ENCODE measurements at regions not wholly inside any gene's neighbourhood (a gene's known extent, or its start where the extent isn't known, plus 50 kb on each side); places are given as distances from the start of the nearest gene placed in this dataset.

- no peak overlapping the region for H3K4me3 ChIP-seq (ENCODE audit: low read depth in 1 of 2, low read length in 2 of 2)
- no peaks in the 10 kb centered on the region for H3K36me3 ChIP-seq (ENCODE audit: insufficient read depth, low read length)
- no peak overlapping the region for H3K27ac ChIP-seq (ENCODE audit: low read depth, low read length)
- no peaks in the 10 kb centered on the region for H3K27me3 ChIP-seq (ENCODE audit: control insufficient read depth in 1 of 2, insufficient read depth in 2 of 2, low read length in 2 of 2)
- H3K9ac ChIP-seq (ENCODE audit: low read length), result no peak overlapping the region
- no peaks in the 10 kb centered on the region for H3K9me3 ChIP-seq (ENCODE audit: low read length)
- H3K4me1 ChIP-seq (ENCODE audit: insufficient read depth, low read length), result no peaks in the 10 kb centered on the region
Measured at GRCh38 chr2:221070106-221070505, 502.0 kb downstream of the EPHA4 start.

DNA sequence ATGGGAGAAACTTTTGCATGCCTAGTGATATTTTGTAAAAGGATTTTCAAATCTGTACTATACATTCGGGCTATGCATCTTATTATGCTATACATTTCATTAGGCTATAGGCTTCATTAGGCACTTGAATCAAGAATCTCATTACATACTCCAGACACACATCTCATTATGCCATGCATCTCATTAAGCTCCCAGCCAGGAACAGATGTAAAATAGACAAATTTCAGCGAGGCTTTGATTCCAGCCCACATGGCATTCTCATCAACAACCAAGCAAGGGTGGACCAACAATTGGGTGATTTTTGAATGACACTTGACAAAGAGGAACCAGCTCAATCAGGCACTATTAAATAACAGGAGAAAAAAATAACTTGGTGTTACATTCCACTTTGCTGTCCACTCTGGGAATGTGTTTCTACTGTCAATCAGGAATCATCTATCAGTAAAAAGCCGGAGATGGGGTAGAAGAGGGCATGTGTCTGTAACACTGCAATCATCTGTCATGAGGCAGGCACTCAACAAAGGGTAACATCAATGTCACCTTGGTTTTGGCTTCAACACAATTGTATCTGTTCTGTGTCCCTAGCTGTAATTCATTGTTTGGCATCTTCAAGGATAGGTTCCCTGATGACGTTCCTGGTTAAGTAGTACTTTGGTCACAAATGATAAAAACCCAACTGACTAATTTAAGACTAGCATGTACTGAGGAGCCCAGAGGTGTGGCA, 498.6 kb downstream of the EPHA4 start:
- Histone ChIP-seq H3K27ac (ENCODE audit: low read depth, low read length) (no peak overlapping the region), H3K4me1 (ENCODE audit: insufficient read depth, low read length) (no peaks in the 10 kb centered on the region), H3K27me3 (ENCODE audit: control insufficient read depth in 1 of 2, insufficient read depth in 2 of 2, low read length in 2 of 2) (no peaks in the 10 kb centered on the region), H3K4me3 (ENCODE audit: low read depth in 1 of 2, low read length in 2 of 2) (no peak overlapping the region), H3K9ac (ENCODE audit: low read length) (no peak overlapping the region), H3K9me3 (ENCODE audit: low read length) (no peaks in the 10 kb centered on the region), H3K36me3 (ENCODE audit: insufficient read depth, low read length) (no peaks in the 10 kb centered on the region)

DNA sequence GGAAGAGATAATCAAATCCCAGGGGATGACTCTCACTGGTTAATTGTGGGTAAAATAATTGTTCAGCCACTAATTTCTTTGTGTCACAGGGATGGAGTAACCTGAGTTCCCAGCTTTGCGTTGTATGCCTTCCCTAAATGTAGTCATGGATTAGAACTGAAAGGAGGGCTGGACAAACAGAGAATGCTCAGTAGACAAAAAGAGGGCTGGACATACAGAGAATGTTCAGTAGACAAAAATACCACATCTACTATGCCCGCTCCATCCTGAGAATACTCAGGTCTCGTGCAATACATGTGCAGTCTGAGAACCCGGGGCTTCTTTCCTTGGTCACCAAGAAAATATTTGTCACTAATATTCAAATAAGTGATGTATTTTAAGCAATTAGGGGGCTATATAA, 497.9 kb downstream of the EPHA4 start:
- no peaks in the 10 kb centered on the region for H3K4me1 ChIP-seq (ENCODE audit: insufficient read depth, low read length)
- no peak overlapping the region for H3K27ac ChIP-seq (ENCODE audit: low read depth, low read length)
- no peaks in the 10 kb centered on the region for H3K9me3 ChIP-seq (ENCODE audit: low read length)
- H3K4me3 ChIP-seq (ENCODE audit: low read depth in 1 of 2, low read length in 2 of 2), result no peak overlapping the region
- H3K36me3 ChIP-seq (ENCODE audit: insufficient read depth, low read length), result no peaks in the 10 kb centered on the region
- H3K27me3 ChIP-seq (ENCODE audit: control insufficient read depth in 1 of 2, insufficient read depth in 2 of 2, low read length in 2 of 2), result no peaks in the 10 kb centered on the region
- no peak overlapping the region for H3K9ac ChIP-seq (ENCODE audit: low read length)

GRCh38 chr2:221075203-221075602, 496.9 kb downstream of the EPHA4 start:
- Histone ChIP-seq H3K27ac (ENCODE audit: low read depth, low read length) (no peak overlapping the region), H3K4me3 (ENCODE audit: low read depth in 1 of 2, low read length in 2 of 2) (no peak overlapping the region), H3K36me3 (ENCODE audit: insufficient read depth, low read length) (no peaks in the 10 kb centered on the region), H3K27me3 (ENCODE audit: control insufficient read depth in 1 of 2, insufficient read depth in 2 of 2, low read length in 2 of 2) (no peaks in the 10 kb centered on the region), H3K9me3 (ENCODE audit: low read length) (no peaks in the 10 kb centered on the region), H3K9ac (ENCODE audit: low read length) (no peak overlapping the region), H3K4me1 (ENCODE audit: insufficient read depth, low read length) (no peaks in the 10 kb centered on the region)

- no peaks in the 10 kb centered on the region for H3K4me1 ChIP-seq (ENCODE audit: insufficient read depth, low read length)
- no peak overlapping the region for H3K9ac ChIP-seq (ENCODE audit: low read length)
- no peak overlapping the region for H3K27ac ChIP-seq (ENCODE audit: low read depth, low read length)
- no peak overlapping the region for H3K4me3 ChIP-seq (ENCODE audit: low read depth in 1 of 2, low read length in 2 of 2)
- H3K27me3 ChIP-seq (ENCODE audit: control insufficient read depth in 1 of 2, insufficient read depth in 2 of 2, low read length in 2 of 2), result no peaks in the 10 kb centered on the region
- H3K9me3 ChIP-seq (ENCODE audit: low read length), result no peaks in the 10 kb centered on the region
- no peaks in the 10 kb centered on the region for H3K36me3 ChIP-seq (ENCODE audit: insufficient read depth, low read length)
Measured at GRCh38 chr2:221077251-221077650, 494.9 kb downstream of the EPHA4 start.

DNA sequence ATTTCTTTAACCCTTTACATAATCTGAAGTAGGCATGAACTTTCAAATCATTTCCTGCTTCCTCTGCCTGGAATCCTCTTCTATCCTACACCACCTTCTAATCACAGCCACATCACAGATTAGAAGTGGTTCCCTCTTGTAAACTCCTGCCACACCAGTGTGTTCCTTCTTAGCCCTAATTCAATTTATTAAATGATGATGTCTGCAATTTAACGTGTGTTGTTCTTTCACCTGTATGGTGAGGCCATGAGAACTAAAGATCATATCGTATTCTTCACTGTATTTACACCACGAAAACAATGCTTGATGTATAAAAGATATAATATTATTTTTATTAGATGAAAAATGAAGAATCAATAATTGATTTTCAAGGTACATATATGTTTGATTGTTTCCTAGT, 494.3 kb downstream of the EPHA4 start:
- Histone ChIP-seq H3K36me3 (ENCODE audit: insufficient read depth, low read length) (no peaks in the 10 kb centered on the region), H3K4me1 (ENCODE audit: insufficient read depth, low read length) (no peaks in the 10 kb centered on the region), H3K4me3 (ENCODE audit: low read depth in 1 of 2, low read length in 2 of 2) (no peak overlapping the region), H3K9me3 (ENCODE audit: low read length) (no peaks in the 10 kb centered on the region), H3K9ac (ENCODE audit: low read length) (no peak overlapping the region), H3K27ac (ENCODE audit: low read depth, low read length) (no peak overlapping the region), H3K27me3 (ENCODE audit: control insufficient read depth in 1 of 2, insufficient read depth in 2 of 2, low read length in 2 of 2) (no peaks in the 10 kb centered on the region)

DNA sequence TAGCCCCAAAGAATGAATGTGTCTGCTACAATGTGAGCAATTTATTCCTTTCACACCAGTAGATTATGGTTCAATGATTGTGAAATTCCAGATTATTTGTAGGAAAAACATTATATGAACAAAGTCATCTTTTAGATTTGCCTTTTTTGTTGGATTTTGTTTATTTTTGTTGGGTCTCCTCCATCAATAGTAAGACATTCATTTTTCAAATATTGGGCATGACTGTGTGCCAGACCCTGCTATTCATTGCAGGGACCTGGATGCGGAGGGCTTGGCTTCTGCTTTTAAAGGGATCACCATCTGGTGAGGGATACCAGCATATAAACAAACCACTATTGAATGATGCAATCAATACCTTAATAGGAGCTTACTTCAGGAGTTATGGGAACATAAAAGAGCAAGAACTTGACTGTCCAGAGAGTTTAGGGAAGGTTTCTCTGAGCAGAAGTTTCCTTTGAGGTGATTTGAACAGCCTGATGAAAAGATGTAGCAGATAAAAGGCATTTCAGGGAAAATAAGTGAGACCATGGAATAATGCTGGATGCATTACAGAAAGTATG, 486.7 kb downstream of the EPHA4 start:
- Histone ChIP-seq H3K36me3 (ENCODE audit: insufficient read depth, low read length) (no peaks in the 10 kb centered on the region), H3K9ac (ENCODE audit: low read length) (no peak overlapping the region), H3K4me1 (ENCODE audit: insufficient read depth, low read length) (no peaks in the 10 kb centered on the region), H3K4me3 (ENCODE audit: low read depth in 1 of 2, low read length in 2 of 2) (no peak overlapping the region), H3K27ac (ENCODE audit: low read depth, low read length) (no peak overlapping the region), H3K9me3 (ENCODE audit: low read length) (no peaks in the 10 kb centered on the region), H3K27me3 (ENCODE audit: control insufficient read depth in 1 of 2, insufficient read depth in 2 of 2, low read length in 2 of 2) (no peaks in the 10 kb centered on the region)

GRCh38 chr2:221085936-221086335, 486.2 kb downstream of the EPHA4 start:
- H3K27me3 ChIP-seq (ENCODE audit: control insufficient read depth in 1 of 2, insufficient read depth in 2 of 2, low read length in 2 of 2), result no peaks in the 10 kb centered on the region
- no peak overlapping the region for H3K9ac ChIP-seq (ENCODE audit: low read length)
- H3K9me3 ChIP-seq (ENCODE audit: low read length), result no peaks in the 10 kb centered on the region
- no peak overlapping the region for H3K4me3 ChIP-seq (ENCODE audit: low read depth in 1 of 2, low read length in 2 of 2)
- H3K36me3 ChIP-seq (ENCODE audit: insufficient read depth, low read length), result no peaks in the 10 kb centered on the region
- H3K4me1 ChIP-seq (ENCODE audit: insufficient read depth, low read length), result no peaks in the 10 kb centered on the region
- H3K27ac ChIP-seq (ENCODE audit: low read depth, low read length), result no peak overlapping the region

GRCh38 chr2:221087779-221088178, 484.3 kb downstream of the EPHA4 start:
- no peaks in the 10 kb centered on the region for H3K27me3 ChIP-seq (ENCODE audit: control insufficient read depth in 1 of 2, insufficient read depth in 2 of 2, low read length in 2 of 2)
- no peak overlapping the region for H3K4me3 ChIP-seq (ENCODE audit: low read depth in 1 of 2, low read length in 2 of 2)
- no peaks in the 10 kb centered on the region for H3K36me3 ChIP-seq (ENCODE audit: insufficient read depth, low read length)
- no peaks in the 10 kb centered on the region for H3K4me1 ChIP-seq (ENCODE audit: insufficient read depth, low read length)
- H3K9me3 ChIP-seq (ENCODE audit: low read length), result no peaks in the 10 kb centered on the region
- H3K9ac ChIP-seq (ENCODE audit: low read length), result no peak overlapping the region
- H3K27ac ChIP-seq (ENCODE audit: low read depth, low read length), result no peak overlapping the region

DNA sequence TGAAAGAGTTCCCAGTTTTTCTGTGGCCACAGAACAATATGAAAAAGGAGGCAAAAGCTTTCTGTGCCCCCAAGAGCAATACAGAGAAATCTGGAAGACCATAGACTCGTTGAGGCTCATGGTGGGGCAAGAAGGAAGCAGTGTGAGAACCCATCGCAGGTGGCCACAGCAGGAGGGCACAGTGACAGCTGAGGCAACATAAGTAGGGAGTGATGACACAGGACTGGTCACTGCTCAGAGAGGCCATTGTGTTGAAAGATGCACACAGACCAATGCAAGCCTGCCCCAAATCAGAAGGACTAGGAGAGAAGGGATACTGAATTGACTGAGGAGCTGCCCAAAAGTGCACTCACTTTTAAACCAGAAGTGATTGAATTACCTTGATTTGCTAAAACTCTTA, 483.6 kb downstream of the EPHA4 start:
- Histone ChIP-seq H3K36me3 (ENCODE audit: insufficient read depth, low read length) (no peaks in the 10 kb centered on the region), H3K4me1 (ENCODE audit: insufficient read depth, low read length) (no peaks in the 10 kb centered on the region), H3K4me3 (ENCODE audit: low read depth in 1 of 2, low read length in 2 of 2) (no peak overlapping the region), H3K27me3 (ENCODE audit: control insufficient read depth in 1 of 2, insufficient read depth in 2 of 2, low read length in 2 of 2) (no peaks in the 10 kb centered on the region), H3K27ac (ENCODE audit: low read depth, low read length) (no peak overlapping the region), H3K9me3 (ENCODE audit: low read length) (no peaks in the 10 kb centered on the region), H3K9ac (ENCODE audit: low read length) (no peak overlapping the region)

DNA sequence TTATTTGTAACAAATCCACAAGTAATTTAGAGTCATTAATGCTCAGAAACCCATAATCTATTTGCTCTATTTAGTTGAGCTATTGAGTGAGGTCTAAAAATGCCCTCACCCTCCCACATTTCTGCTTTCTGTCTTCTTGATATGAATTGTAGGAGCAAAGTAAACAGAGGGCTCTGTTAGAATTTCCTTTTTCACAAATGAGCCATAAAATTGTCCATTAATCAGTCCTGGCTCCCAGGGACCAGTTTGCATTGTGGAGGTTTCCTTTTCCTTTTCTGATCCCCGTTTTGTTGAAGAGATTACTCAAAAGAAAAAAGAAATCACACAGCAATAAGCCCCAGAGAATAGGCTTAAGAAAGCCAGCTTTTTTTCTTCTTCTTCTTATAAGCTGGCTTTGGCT, 476.7 kb downstream of the EPHA4 start:
- Histone ChIP-seq H3K4me1 (ENCODE audit: insufficient read depth, low read length) (no peaks in the 10 kb centered on the region), H3K4me3 (ENCODE audit: low read depth in 1 of 2, low read length in 2 of 2) (no peak overlapping the region), H3K27ac (ENCODE audit: low read depth, low read length) (no peak overlapping the region), H3K27me3 (ENCODE audit: control insufficient read depth in 1 of 2, insufficient read depth in 2 of 2, low read length in 2 of 2) (no peaks in the 10 kb centered on the region), H3K9me3 (ENCODE audit: low read length) (no peaks in the 10 kb centered on the region), H3K9ac (ENCODE audit: low read length) (no peak overlapping the region), H3K36me3 (ENCODE audit: insufficient read depth, low read length) (no peaks in the 10 kb centered on the region)

All from muscle layer of colon (tissue), 2 donors.